ENCODE measurements at regions not wholly inside any gene's neighbourhood (a gene's known extent, or its start where the extent isn't known, plus 50 kb on each side); places are given as distances from the start of the nearest gene placed in this dataset.

- TF ChIP-seq CTCF (IDR thresholded peaks at IDR 0.05) (no peak), POLR2A (IDR thresholded peaks at IDR 0.05) (no peak)
Observed at GRCh38 chr2:236405357-236405756, 141.2 kb upstream of the ASB18 start.

Measured in uterus (tissue), 2 donors.